Hepatocyte (in vitro differentiated cells): ENCODE measurements at regions not wholly inside any gene's neighbourhood (a gene's known extent, or its start where the extent isn't known, plus 50 kb on each side); places are given as distances from the start of the nearest gene placed in this dataset.
"Not testable (repeated sequence)": the region's sequence is repeated elsewhere in the genome, so short reads cannot be mapped to it uniquely, and the experiment has no call there.

Experiments
- DNase-seq: peaks from one replicate; pipeline ENCODE4 v3.0.0-alpha.2; 2016; ENCODE audit warnings: low spot score
- H2AFZ ChIP-seq: fragments of 200-600 bp; sonication (generic); 2 replicates; pipeline ENCODE4 v1.6.0; 2016; ENCODE audit warnings: antibody characterized with exemption, mild to moderate bottlenecking
- H3K27ac ChIP-seq: fragments of 200-600 bp; sonication (generic); 2 replicates; pipeline ENCODE4 v1.5.1; 2016; ENCODE audit warnings: mild to moderate bottlenecking
- H3K27me3 ChIP-seq: fragments of 200-600 bp; sonication (generic); 2 replicates; pipeline ENCODE4 v1.6.1; 2016
- H3K36me3 ChIP-seq: fragments of 200-600 bp; sonication (generic); replicated peaks from 2 replicates; pipeline ENCODE4 v1.5.1; 2016; ENCODE audit warnings: low read depth; ENCODE audit not compliant: insufficient read depth
- H3K4me1 ChIP-seq: fragments of 200-600 bp; sonication (generic); 2 replicates; pipeline ENCODE4 v1.5.1; 2016; ENCODE audit warnings: mild to moderate bottlenecking, moderate library complexity; ENCODE audit not compliant: insufficient read depth
- H3K4me2 ChIP-seq: fragments of 200-600 bp; sonication (generic); 2 replicates; pipeline ENCODE4 v1.6.0; 2016
- H3K4me3 ChIP-seq: fragments of 200-600 bp; sonication (generic); 2 replicates; pipeline ENCODE4 v1.5.1; 2016; ENCODE audit warnings: mild to moderate bottlenecking
- H3K79me2 ChIP-seq: fragments of 200-600 bp; sonication (generic); 2 replicates; pipeline ENCODE4 v1.6.0; 2017; ENCODE audit warnings: mild to moderate bottlenecking
- H3K9me2 ChIP-seq: fragments of 200-600 bp; sonication (generic); replicated peaks from 2 replicates; pipeline ENCODE4 v1.6.0; 2017; ENCODE audit warnings: mild to moderate bottlenecking; ENCODE audit not compliant: insufficient read depth
- H3K9me3 ChIP-seq: fragments of 200-600 bp; sonication (generic); 2 replicates; pipeline ENCODE4 v1.5.1; 2016; ENCODE audit warnings: low read depth, mild to moderate bottlenecking
- H4K20me1 ChIP-seq: fragments of 200-600 bp; sonication (generic); 2 replicates; pipeline ENCODE4 v1.6.0; 2016; ENCODE audit warnings: mild to moderate bottlenecking; ENCODE audit not compliant: insufficient read depth, poor library complexity, severe bottlenecking
- EZH2 ChIP-seq: fragments of 200-600 bp; sonication (generic); IDR thresholded peaks from 2 replicates; pipeline ENCODE4 v1.6.1; 2016; ENCODE audit warnings: antibody characterized with exemption, mild to moderate bottlenecking, borderline replicate concordance
- EZH2phosphoT487 ChIP-seq: fragments of 200-600 bp; sonication (generic); IDR thresholded peaks from one replicate; pipeline ENCODE4 v1.6.1; 2018; ENCODE audit warnings: antibody characterized with exemption, mild to moderate bottlenecking, low read depth, moderate library complexity; ENCODE audit not compliant: unreplicated experiment, severe bottlenecking
- WGBS: methylation state at CpG from one replicate; pipeline ENCODE4 v1.1.6; 2016; ENCODE audit warnings: low lambda C conversion rate; ENCODE audit errors: missing lambda C conversion rate; 5-methylcytosine and 5-hydroxymethylcytosine counted together
- TF ChIP-seq, protein P1 (sequence below): fragments of 200-600 bp; sonication (generic); IDR thresholded peaks from 2 replicates; pipeline ENCODE4 v1.5.1; 2016; ENCODE audit warnings: antibody characterized with exemption, mild to moderate bottlenecking; ENCODE audit not compliant: poor library complexity

DNA sequence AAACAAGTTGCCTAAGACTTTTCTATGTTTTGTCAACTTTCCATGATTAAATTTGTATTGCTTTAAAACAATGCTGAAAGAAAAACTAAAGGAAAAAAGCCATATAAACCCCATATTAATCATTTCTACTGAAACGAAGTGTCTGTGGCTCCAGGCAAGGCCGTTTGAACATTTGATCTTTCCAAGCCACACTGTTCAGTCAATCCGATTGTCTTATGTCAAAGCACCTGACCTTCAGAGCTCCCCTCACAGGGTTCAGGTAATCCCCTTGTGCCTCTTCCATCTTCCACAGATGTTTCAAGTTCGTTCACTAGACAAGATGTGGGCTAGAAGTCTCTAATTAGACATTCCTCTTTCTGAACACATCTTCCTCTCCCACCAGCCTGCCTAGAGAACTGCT, 177.1 kb upstream of the NUDT10 start:
- Histone ChIP-seq H4K20me1 (no peaks in the 10 kb centered on the region), H3K4me2 (no peak overlapping the region), H3K9me2 (no peaks in the 10 kb centered on the region), H3K79me2 (no peaks in the 10 kb centered on the region), H3K4me3 (no peak overlapping the region), H2AFZ (no peak overlapping the region), H3K36me3 (no peaks in the 10 kb centered on the region), H3K9me3 (no peaks in the 10 kb centered on the region), H3K27me3 (no peaks in the 10 kb centered on the region), H3K4me1 (no peaks in the 10 kb centered on the region), H3K27ac (no peak overlapping the region)
- no peak for TF ChIP-seq EZH2
- TF ChIP-seq, protein P1, sequence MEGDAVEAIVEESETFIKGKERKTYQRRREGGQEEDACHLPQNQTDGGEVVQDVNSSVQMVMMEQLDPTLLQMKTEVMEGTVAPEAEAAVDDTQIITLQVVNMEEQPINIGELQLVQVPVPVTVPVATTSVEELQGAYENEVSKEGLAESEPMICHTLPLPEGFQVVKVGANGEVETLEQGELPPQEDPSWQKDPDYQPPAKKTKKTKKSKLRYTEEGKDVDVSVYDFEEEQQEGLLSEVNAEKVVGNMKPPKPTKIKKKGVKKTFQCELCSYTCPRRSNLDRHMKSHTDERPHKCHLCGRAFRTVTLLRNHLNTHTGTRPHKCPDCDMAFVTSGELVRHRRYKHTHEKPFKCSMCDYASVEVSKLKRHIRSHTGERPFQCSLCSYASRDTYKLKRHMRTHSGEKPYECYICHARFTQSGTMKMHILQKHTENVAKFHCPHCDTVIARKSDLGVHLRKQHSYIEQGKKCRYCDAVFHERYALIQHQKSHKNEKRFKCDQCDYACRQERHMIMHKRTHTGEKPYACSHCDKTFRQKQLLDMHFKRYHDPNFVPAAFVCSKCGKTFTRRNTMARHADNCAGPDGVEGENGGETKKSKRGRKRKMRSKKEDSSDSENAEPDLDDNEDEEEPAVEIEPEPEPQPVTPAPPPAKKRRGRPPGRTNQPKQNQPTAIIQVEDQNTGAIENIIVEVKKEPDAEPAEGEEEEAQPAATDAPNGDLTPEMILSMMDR, result no peak
- TF ChIP-seq EZH2phosphoT487, result no peak
- DNase-seq, result no peak
- WGBS, result 63% methylated on average over 4 of the region's 4 CpGs

DNA sequence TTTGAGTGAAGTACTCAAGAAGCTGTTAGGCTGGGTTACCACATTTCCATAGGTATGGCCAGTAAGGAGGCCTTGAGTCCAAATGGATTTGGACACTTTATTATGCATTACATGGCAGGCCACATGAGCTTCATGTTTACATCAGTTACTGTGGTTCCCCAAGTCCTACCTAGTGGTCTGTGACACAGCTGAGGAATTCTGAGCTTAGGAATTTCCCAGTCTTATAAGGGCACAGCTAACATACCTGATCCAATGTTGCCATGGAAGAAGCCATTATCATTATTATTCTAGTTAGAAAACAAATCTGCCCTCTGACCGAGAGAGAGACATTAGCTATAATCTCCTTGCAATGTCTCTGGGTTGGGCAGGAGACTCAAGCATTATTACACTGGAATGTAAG, 174.4 kb upstream of the NUDT10 start:
- Histone ChIP-seq H2AFZ (no peak overlapping the region), H3K79me2 (no peaks in the 10 kb centered on the region), H3K4me3 (no peak overlapping the region), H3K27me3 (no peaks in the 10 kb centered on the region), H3K4me2 (no peak overlapping the region), H3K9me3 (no peaks in the 10 kb centered on the region), H3K36me3 (no peaks in the 10 kb centered on the region), H3K27ac (peak overlapping the region; percentile 51), H4K20me1 (no peaks in the 10 kb centered on the region), H3K9me2 (no peaks in the 10 kb centered on the region), H3K4me1 (no peaks in the 10 kb centered on the region)
- no peak for DNase-seq
- 33% methylated on average over 1 of the region's 1 CpG for WGBS
- TF ChIP-seq EZH2phosphoT487 (no peak), EZH2 (no peak)
- TF ChIP-seq, protein P1, result no peak

DNA sequence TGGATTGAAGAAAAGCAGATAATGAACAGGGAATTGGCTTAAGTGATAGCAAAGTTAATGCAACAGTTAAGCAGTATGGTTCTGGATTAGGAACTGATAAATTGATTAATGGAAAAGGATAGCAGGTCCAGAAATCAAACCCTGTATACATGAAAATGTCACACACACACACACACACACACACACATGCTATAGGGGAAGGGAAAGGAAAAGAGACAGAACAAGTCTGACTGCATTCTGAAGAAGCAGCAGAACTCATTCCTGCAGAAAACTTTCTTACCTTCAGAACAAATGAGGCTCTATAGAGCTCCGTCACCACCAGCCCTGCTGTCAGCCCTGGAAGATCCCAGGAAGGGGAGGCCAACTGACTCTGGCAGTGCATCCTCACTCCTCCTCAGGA, 173.2 kb upstream of the NUDT10 start:
- H3K4me3 ChIP-seq, H3K27me3 ChIP-seq, H3K79me2 ChIP-seq, H3K9me3 ChIP-seq, H4K20me1 ChIP-seq, H3K9me2 ChIP-seq, H3K36me3 ChIP-seq, DNase-seq, H3K4me1 ChIP-seq, H3K4me2 ChIP-seq, H3K27ac ChIP-seq, H2AFZ ChIP-seq: not testable (repeated sequence)
- WGBS, result 60% methylated on average over 1 of the region's 1 CpG

DNA sequence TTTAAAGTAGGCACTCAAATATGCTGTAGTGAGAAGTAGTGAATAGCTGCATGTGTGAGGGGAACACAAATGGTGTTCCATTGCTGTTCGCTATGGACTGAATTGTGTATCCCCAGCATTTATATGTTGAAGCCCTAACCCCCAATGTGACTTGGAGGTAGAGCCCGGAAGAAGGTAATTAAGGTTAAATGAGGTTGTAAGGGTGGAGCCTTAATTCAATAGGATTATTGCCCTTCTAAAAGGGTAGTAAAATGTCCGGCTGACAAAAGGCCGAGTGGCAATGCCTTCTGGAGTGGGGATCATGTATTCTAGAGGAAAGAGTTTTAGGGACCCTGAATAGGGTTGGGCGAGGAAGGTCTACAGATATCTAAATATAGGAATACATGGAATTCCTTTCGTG, 168.9 kb upstream of the NUDT10 start:
- no peak overlapping the region for H3K4me2 ChIP-seq
- no peak for TF ChIP-seq EZH2
- TF ChIP-seq EZH2phosphoT487, result no peak
- TF ChIP-seq, protein P1, result no peak
- no peak overlapping the region for H3K27ac ChIP-seq
- H3K27me3 ChIP-seq, result no peaks in the 10 kb centered on the region
- H3K9me3 ChIP-seq, result no peaks in the 10 kb centered on the region
- H3K79me2 ChIP-seq, result no peaks in the 10 kb centered on the region
- WGBS, result 75% methylated on average over 6 of the region's 6 CpGs
- H3K36me3 ChIP-seq, result no peaks in the 10 kb centered on the region
- H3K4me3 ChIP-seq, result no peak overlapping the region
- H2AFZ ChIP-seq, result no peak overlapping the region
- H4K20me1 ChIP-seq, result no peaks in the 10 kb centered on the region
- no peaks in the 10 kb centered on the region for H3K9me2 ChIP-seq
- no peaks in the 10 kb centered on the region for H3K4me1 ChIP-seq
- DNase-seq, result no peak

DNA sequence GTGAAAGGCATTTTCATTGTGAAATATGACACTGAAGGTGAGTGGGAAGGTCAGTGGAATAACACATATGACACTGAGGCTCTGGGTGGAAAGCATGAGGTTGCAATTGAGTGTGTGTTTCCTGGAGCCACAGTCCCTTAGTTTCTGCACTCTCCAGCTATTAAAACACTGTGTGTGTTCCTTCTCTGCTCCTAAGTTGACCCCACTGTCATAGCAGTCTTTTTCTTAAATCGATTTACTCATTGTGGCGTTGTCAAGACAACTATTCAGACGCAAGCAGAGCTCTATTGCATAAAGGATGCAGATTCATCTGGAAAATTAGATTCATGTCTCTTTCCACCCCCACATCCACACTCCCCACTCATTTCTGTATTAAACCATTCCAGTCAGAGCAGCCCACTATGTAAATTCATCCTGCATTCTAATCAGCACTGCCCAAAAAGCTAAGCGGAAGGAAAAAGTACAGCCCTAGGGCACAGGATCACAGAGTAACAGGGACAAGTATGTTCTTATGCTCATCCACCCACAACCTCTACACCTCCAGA, 154.2 kb upstream of the NUDT10 start:
- not testable (repeated sequence) for H3K9me2 ChIP-seq, H3K4me2 ChIP-seq, H2AFZ ChIP-seq, H3K27me3 ChIP-seq, H3K9me3 ChIP-seq, H3K36me3 ChIP-seq, H3K4me1 ChIP-seq, H3K4me3 ChIP-seq, DNase-seq, H3K79me2 ChIP-seq, H3K27ac ChIP-seq, H4K20me1 ChIP-seq
- 89% methylated on average over 4 of the region's 4 CpGs for WGBS

DNA sequence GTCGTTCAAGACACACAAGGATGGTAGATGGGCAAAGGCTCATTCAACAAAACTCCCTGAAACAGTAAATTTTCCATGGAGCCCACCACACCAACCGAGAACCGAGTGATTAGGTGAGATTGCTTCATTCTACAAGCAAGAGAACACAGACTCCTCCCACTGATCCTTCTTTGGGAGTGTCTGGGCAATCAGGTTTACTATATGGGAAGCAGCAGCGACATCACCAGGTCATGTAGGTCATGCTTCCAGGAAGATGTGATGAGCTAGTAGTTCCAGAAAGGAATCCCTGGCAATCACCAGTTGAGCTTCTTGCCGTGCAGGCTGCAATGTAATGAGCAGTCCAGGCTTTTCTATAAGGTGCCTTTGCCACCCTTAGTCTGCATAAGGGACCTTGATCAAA, 152.8 kb upstream of the NUDT10 start:
- H3K9me3 ChIP-seq, H3K4me2 ChIP-seq, DNase-seq, H3K4me3 ChIP-seq, H3K36me3 ChIP-seq, H3K27me3 ChIP-seq, H3K9me2 ChIP-seq, H2AFZ ChIP-seq, H3K79me2 ChIP-seq, H3K27ac ChIP-seq, H3K4me1 ChIP-seq, H4K20me1 ChIP-seq: not testable (repeated sequence)
- WGBS, result 71% methylated on average over 5 of the region's 5 CpGs
